Stimulated activated CD4-positive, alpha-beta T cell treated with anti-CD3 and anti-CD28 coated beads, TNF-alpha, amount 100 ng/mL, for 24 hours (primary cell): ENCODE measurements at regions not wholly inside any gene's neighbourhood (a gene's known extent, or its start where the extent isn't known, plus 50 kb on each side); places are given as distances from the start of the nearest gene placed in this dataset.
"Not testable (repeated sequence)": the region's sequence is repeated elsewhere in the genome, so short reads cannot be mapped to it uniquely, and the experiment has no call there.

Source experiments
- DNase-seq, 3 experiments: peaks; one replicate each; pipeline ENCODE4 v3.0.0-alpha.2; 2020; ENCODE audit warnings: low read depth in 3 of 3

GRCh38 chr6:141580131-141580530 lies 552.6 kb upstream of the GJE1 start:
- DNase-seq, result no peak

GRCh38 chr6:141576751-141577150 lies 556.0 kb upstream of the GJE1 start:
- no peak for DNase-seq

GRCh38 chr6:141562851-141563763 lies 569.6 kb upstream of the GJE1 start:
- peak; percentile 14 to 33 (median 29) for DNase-seq

DNA sequence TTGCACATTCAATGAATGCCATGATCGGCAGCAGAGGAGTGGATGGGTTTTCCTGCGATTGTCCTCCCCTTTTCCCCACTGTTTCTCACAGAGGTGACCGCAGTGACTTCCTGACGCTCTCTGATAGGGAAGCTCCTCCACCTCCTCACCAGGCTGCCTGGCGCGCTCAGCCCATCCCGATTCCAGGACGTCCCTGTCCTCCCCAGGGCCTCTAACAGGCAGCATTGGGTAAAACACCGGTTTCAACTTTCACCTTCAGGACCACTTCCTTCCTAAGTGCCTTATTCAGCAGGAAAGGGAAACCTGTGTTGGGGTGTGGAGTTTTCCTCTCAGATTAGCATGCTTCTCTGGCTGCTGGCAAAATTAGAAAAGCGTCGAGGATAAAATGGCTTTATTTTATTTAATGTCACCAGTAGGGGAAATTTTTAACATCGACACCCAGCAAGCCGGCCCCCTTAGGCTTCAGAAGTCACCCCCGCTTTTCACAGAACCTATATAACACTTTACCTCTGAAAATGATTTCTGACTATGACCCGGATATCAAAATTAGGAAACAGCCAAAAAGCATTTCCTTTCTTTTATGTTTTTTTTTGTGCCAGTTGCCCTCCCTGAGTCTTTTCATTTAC lies 570.4 kb upstream of the GJE1 start:
- no peak for DNase-seq

- no peak for DNase-seq
These were observed 571.6 kb upstream of the GJE1 start for GRCh38 chr6:141561154-141561553.

DNA sequence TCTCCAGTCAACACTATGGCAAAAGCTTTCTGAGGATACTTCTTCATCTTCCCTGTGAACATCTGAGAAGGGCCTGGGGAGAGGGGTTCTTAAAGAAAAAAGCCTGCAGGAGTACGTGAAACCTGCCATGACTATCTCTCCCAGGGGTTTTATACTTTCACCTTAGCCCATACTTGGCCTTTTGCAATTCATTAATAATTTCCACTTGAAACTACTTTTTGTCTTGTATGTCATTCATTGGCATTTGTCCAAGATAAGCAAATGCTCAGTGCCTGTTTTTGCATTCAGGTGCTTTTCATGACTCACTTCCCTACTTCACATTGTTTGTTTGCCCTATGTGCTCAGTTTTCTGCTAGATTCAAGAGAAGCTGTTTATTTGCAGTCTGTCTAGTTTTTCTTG lies 580.3 kb upstream of the GJE1 start:
- no peak for DNase-seq

- DNase-seq, result no peak
These were observed 580.7 kb upstream of the GJE1 start for GRCh38 chr6:141552031-141552430.

GRCh38 chr6:141551318-141551717 lies 581.4 kb upstream of the GJE1 start:
- DNase-seq, result no peak

- no peak for DNase-seq
These were observed 582.3 kb upstream of the GJE1 start for GRCh38 chr6:141550471-141550870.

GRCh38 chr6:141548966-141549365 lies 583.8 kb upstream of the GJE1 start:
- DNase-seq, result no peak

GRCh38 chr6:141541581-141542324 lies 591.0 kb upstream of the GJE1 start:
- DNase-seq, result no peak

- no peak for DNase-seq
These were observed 592.5 kb upstream of the GJE1 start for GRCh38 chr6:141540207-141540606.

- DNase-seq, result no peak
These were observed 593.1 kb upstream of the GJE1 start for GRCh38 chr6:141539617-141540016.

DNA sequence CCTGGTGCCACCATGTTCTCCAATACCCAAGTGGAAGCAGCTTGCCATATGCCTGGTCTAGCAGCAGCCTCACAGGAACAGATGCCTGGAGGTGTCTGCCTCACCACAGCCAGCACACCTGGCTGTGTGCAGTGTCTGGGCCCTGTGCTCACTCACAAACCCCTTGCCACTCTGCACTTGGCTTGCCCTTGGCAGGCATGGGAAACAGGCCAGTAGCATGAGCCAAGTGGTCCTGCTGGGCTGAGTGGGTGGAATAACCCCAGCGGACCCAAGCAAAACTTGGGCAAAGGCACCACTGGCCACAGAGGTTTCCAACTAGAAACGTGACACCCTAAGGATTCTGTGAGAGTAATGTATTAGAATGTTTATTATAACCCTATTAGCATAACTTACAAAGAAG lies 600.5 kb upstream of the GJE1 start:
- no peak for DNase-seq

DNA sequence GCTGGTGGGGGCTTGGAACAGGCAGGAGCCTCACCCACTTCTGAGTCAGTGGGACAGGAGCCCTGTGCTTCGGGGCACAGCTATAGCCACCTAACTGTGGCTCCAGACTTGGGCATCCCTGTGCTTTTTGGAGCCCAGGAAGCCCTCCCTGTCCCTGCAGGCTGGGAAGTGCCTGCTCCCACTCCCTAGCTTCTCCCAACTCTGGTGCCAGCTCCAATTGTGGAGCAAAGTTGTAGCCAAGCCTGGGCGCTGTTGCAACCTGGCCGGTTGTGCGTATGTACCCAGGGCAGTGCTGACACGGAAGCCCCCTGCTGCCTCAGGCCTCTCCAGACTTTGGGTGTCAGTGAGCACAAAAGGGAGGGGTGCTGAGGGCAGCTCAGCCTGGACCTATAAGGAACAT lies 601.7 kb upstream of the GJE1 start:
- DNase-seq, result no peak

DNA sequence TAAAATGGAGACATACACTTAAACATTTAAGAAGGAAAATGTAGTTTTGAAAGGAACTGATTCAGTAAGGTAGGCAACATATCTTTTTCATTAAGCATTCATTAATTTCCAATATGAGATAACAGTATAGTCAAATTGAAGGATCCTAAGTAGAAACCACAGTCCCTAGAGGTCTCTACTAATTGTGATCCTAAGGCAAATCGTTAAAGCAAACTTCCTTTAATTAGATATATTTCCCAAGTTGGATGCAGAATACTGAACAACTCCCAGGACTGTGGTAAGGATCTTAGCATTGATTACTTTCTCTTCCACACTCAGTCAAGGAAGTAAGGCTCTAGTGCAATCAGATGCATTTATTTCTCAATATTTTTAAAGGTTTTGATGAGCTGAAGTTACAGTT lies 604.1 kb upstream of the GJE1 start:
- no peak for DNase-seq

DNA sequence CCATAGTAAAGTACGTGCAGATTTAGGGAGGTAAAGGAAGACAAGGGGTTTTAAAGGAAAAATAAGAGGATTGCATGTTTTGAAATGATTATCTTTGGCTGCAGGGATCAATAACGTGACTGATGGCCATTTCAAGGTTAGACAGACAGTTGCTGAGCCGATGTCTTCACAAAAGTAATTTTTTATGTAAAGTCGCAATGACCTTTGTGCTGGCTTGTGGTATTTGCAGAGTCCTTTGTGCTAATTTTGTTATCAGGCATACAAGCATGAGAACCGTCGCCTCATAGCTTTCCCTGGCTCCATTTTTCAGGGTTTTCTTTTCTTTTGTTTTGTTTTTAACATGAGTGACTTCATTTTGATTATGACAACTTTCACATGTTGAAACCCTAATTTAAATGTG lies 605.7 kb upstream of the GJE1 start:
- DNase-seq, result no peak

- no peak for DNase-seq
These were observed 611.3 kb upstream of the GJE1 start for GRCh38 chr6:141521440-141521839.

GRCh38 chr6:141513830-141514229 lies 618.9 kb upstream of the GJE1 start:
- no peak for DNase-seq

GRCh38 chr6:141510803-141511202 lies 621.9 kb upstream of the GJE1 start:
- no peak for DNase-seq

DNA sequence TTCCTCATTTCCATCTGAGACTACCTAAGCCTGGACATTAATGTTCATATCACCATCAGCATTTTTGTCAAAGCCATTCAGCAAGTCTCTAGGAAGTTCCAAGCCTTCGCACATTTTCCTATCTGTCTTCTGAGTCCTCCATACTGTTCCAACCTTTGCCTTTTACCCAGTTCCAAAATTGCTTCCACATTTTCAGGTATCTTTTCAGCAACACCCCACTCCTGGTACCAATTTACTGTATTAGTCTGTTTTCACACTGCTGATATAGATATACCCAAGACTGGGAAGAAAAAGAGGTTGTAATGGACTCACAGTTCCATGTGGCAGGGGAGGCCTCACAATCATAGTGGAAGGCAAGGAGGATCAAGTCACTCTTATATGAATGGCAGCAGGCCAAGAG lies 626.7 kb upstream of the GJE1 start:
- not testable (repeated sequence) for DNase-seq

DNA sequence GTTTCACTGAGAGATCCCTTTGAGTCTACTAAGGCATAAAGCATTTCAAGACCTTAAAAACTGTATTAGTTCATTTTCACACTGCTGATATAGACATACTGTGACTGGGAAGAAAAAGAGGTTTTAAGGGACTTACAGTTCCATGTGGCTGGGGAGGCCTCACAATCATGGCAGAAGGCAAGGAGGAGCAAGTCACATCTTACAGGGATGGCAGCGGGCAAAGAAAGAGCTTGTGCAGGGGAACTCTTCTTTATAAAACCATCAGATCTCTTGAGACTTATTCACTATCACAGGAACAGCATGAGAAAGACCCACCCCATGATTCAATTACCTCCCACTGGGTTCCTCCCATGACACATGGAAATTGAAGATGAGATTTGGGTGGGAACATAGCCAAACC lies 628.4 kb upstream of the GJE1 start:
- DNase-seq, result not testable (repeated sequence)

- no peak for DNase-seq
These were observed 631.1 kb upstream of the GJE1 start for GRCh38 chr6:141501616-141502015.
